ENCODE measurements at regions not wholly inside any gene's neighbourhood (a gene's known extent, or its start where the extent isn't known, plus 50 kb on each side); places are given as distances from the start of the nearest gene placed in this dataset.

DNA sequence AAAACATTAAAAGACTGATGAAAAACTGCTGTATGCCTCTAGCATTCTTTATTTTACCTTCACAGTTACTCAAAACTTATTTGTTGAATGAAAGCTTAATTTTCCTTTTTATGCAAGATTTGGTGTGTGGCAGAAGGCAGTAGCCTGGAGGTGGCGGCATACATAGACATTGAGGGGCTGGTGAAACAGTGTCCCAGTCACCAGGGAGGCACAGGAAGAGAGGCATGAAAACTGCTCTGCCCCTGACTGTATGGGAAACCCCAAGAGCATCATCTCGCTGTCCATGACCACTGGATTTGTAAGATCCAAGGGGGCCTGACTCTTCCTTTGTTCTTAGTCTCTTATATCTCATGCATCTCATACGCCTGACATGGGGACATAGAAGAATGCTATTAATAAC lies 493.7 kb upstream of the GOLIM4 start:
- TF ChIP-seq CTCF (IDR thresholded peaks at IDR 0.05; ENCODE audit: insufficient read depth, low read length) (no peak), POLR2AphosphoS5 (IDR thresholded peaks at IDR 0.05; ENCODE audit: low read depth) (no peak), GABPA (IDR thresholded peaks at IDR 0.05; ENCODE audit: low read depth) (no peak)
- TF ChIP-seq, protein P1, sequence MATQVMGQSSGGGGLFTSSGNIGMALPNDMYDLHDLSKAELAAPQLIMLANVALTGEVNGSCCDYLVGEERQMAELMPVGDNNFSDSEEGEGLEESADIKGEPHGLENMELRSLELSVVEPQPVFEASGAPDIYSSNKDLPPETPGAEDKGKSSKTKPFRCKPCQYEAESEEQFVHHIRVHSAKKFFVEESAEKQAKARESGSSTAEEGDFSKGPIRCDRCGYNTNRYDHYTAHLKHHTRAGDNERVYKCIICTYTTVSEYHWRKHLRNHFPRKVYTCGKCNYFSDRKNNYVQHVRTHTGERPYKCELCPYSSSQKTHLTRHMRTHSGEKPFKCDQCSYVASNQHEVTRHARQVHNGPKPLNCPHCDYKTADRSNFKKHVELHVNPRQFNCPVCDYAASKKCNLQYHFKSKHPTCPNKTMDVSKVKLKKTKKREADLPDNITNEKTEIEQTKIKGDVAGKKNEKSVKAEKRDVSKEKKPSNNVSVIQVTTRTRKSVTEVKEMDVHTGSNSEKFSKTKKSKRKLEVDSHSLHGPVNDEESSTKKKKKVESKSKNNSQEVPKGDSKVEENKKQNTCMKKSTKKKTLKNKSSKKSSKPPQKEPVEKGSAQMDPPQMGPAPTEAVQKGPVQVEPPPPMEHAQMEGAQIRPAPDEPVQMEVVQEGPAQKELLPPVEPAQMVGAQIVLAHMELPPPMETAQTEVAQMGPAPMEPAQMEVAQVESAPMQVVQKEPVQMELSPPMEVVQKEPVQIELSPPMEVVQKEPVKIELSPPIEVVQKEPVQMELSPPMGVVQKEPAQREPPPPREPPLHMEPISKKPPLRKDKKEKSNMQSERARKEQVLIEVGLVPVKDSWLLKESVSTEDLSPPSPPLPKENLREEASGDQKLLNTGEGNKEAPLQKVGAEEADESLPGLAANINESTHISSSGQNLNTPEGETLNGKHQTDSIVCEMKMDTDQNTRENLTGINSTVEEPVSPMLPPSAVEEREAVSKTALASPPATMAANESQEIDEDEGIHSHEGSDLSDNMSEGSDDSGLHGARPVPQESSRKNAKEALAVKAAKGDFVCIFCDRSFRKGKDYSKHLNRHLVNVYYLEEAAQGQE (IDR thresholded peaks at IDR 0.05; ENCODE audit: insufficient replicate concordance, low read depth) = no peak

All from HL-60 (cell line).